Breast epithelium (tissue), 3 donors: ENCODE measurements at regions not wholly inside any gene's neighbourhood (a gene's known extent, or its start where the extent isn't known, plus 50 kb on each side); places are given as distances from the start of the nearest gene placed in this dataset.

Source experiments
- POLR2AphosphoS5 ChIP-seq, 3 donors: sonication (generic); formaldehyde crosslinking; IDR thresholded peaks; one replicate each; pipeline ENCODE4 v1.6.1; 2017; ENCODE audit warnings: antibody characterized with exemption in 3 of 3
- TF ChIP-seq, protein P1 (sequence below), 3 donors: fragments of 450-650 bp; IDR thresholded peaks; one replicate each; pipeline ENCODE4 v1.5.1; 2016 to 2017; ENCODE audit warnings: antibody characterized with exemption in 3 of 3, mild to moderate bottlenecking in 3 of 3, moderate library complexity in 3 of 3

DNA sequence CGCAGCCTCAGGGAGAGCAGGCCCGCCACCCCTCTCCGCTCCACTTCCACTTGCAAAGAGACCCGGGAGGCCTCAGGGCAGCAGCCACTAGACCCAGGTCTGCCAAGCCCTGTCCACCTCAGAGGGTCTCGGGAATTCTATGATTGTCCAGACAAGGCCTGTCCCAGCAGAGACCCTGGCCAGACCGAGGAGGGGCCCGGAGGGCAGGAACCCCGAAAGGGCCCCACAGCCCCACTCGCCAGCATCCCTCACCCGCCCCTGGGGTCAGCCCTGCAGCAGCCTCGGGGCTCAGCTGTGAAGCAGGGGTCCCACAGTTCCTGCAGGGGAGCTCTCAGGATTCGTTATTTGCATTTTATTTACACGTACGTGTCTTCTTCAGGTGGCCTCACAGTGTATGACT lies 269.5 kb downstream of the EIPR1 start:
- TF ChIP-seq, protein P1, sequence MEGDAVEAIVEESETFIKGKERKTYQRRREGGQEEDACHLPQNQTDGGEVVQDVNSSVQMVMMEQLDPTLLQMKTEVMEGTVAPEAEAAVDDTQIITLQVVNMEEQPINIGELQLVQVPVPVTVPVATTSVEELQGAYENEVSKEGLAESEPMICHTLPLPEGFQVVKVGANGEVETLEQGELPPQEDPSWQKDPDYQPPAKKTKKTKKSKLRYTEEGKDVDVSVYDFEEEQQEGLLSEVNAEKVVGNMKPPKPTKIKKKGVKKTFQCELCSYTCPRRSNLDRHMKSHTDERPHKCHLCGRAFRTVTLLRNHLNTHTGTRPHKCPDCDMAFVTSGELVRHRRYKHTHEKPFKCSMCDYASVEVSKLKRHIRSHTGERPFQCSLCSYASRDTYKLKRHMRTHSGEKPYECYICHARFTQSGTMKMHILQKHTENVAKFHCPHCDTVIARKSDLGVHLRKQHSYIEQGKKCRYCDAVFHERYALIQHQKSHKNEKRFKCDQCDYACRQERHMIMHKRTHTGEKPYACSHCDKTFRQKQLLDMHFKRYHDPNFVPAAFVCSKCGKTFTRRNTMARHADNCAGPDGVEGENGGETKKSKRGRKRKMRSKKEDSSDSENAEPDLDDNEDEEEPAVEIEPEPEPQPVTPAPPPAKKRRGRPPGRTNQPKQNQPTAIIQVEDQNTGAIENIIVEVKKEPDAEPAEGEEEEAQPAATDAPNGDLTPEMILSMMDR (IDR thresholded peaks at IDR 0.05), result no peak
- no peak for TF ChIP-seq POLR2AphosphoS5 (IDR thresholded peaks at IDR 0.05)
